ENCODE measurements at regions not wholly inside any gene's neighbourhood (a gene's known extent, or its start where the extent isn't known, plus 50 kb on each side); places are given as distances from the start of the nearest gene placed in this dataset.
"Not testable (repeated sequence)": the region's sequence is repeated elsewhere in the genome, so short reads cannot be mapped to it uniquely, and the experiment has no call there.

- no peak for FAIRE-seq
Measured at GRCh38 chr9:78383130-78383529, 86.2 kb downstream of the PSAT1 start.

DNA sequence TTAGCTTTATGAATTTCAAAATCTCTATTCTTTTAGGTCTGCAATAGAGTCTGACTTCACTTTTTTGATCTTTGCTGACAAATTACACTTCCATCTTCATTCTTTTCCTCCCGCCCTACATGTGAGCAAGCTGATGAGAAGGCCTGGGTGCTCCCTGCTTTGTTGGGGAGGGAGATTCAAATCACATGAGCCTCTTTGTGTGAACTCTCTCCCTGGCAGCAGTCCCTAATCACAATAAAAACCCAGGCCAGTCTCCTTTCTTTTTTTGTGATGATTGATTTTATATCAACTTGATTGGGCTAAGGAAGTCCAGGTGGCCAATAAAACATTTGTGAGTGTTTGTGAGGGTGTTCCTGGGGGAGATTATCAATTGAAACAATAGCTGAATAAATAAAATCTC, 89.4 kb downstream of the PSAT1 start:
- no peak for FAIRE-seq

DNA sequence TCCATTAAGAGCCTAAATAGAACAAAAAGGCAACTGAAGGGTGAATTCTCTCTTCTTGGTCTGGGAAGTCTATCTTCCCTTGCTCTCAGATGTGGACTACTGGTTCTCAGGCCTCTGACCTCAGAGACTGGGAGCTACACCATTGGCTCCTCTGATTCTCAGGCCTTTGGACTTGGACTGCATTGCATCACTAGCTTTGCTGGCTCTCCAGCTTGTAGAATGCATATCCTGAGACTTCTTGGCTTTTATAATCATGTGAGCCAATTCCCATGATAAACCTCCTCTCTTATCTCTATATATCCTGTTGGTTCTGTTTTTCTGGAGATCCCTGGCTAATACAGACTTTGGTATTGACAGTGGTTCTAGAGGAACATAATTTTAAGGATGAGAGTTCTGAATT, 89.8 kb downstream of the PSAT1 start:
- no peak for FAIRE-seq

DNA sequence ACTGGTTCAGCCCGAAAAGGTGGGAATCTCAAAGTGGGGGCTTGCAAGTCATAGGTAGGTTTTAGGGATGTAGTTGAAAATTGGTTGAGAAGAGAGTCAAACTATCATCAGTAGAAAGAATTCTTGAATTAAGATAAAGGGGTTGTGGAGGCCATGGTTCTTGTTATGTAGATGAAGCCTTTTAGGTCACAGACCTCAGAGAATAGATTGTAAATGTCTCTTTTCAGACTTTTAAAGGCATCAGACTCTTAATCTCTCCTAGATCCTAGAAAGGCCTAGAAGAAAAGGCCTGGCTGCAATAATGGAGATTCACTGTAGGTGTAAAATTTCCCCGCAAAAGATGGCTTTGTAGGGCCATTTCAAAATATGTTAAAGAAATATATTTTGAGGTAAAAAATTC, 96.4 kb downstream of the PSAT1 start:
- no peak for FAIRE-seq

- FAIRE-seq, result no peak
Measured at GRCh38 chr9:78393932-78394331, 97.0 kb downstream of the PSAT1 start.

DNA sequence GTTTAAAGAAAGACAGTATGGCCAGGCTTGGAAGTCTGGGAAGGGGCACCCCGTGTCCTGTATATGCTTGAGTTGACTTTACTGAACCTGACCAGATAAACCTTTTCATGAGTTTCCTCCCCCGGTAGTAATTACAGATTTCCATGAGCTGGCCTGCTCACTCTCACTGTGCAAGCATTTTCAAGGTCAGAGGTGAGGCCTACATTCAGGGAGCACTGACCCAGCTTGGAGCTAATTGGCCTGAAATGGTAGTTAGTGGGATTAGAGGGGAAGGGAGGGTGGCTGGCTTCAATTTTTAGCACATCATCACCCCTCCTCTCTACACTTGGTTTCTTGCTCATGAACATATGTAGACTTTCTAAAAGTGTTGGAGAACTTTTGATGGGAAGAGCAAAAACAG, 99.2 kb downstream of the PSAT1 start:
- no peak for FAIRE-seq

GRCh38 chr9:78397045-78397444, 100.1 kb downstream of the PSAT1 start:
- no peak for FAIRE-seq

GRCh38 chr9:78397454-78397853, 100.5 kb downstream of the PSAT1 start:
- FAIRE-seq, result no peak

DNA sequence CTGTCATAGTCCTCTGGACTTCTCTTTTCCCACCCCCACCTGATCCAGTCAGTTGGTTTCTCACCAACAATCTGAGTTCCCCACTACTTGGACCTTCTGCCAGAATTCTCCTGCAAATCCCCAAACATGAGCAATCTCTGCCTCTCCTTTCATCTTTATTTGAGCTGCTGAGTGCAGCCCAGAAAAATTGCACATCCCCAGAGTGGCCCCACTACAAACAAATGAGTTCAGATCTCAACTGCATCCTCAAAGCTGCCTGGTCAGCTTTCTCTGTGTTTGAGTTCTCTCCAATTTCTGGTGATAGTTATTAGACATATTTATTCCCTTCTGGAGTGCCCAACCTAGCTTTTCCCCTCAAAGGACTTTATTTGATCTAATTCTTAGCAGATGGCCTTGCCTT, 102.2 kb downstream of the PSAT1 start:
- FAIRE-seq, result no peak

- FAIRE-seq, result no peak
Measured at GRCh38 chr9:78400496-78400895, 103.6 kb downstream of the PSAT1 start.

- FAIRE-seq, result no peak
Measured at GRCh38 chr9:78405461-78405860, 108.5 kb downstream of the PSAT1 start.

GRCh38 chr9:78406146-78406545, 109.2 kb downstream of the PSAT1 start:
- no peak for FAIRE-seq

DNA sequence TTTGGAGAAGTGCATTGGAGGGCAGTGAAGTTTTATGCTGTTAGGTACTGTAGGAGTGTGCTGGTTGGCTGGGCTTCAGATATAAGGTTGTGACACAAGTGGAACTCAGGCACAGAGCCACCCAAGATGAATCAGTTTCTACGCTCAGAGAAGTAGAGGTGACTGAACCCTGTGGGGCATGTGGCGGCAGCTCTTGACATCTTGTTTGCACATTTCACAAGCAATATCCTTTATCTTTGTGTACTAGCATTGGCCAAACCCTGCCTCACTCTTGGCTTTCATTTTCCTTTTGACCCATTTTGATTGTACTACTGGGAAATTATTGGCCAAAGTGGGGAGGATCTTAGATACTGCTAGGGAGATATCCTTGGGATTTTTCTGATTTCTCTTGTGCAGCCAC, 110.0 kb downstream of the PSAT1 start:
- FAIRE-seq, result no peak

DNA sequence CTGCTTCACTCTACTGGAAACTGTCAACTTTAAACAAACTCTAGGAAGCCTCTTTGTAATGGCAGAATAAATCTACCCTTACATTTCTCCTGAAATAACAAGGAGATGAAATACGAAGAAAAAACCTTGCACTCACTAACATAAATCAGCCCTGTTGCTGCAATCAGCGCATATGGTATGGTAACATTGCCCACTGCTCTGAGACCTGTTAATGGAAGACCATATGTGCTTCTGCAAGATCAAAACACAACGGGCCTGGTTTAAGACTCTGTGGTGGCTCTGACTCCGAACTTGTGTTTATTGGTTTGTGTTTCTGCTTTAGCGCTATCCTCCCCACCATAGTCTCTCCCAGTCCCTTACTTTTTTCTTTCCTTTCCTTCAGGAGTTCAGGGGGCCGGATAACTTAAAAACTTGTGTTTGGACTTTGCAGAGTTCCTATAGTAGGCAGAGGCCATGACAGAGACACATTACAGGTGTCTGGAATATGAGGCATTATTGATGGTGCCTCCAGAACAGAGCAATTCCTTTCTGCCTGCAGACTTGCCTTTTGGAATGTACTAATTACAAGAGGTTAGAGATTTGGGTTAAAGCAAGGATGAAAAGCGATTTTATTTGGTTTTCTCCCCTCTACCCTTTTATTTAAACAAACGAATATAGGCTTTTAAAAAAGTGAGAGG, 110.8 kb downstream of the PSAT1 start:
- FAIRE-seq, result no peak

DNA sequence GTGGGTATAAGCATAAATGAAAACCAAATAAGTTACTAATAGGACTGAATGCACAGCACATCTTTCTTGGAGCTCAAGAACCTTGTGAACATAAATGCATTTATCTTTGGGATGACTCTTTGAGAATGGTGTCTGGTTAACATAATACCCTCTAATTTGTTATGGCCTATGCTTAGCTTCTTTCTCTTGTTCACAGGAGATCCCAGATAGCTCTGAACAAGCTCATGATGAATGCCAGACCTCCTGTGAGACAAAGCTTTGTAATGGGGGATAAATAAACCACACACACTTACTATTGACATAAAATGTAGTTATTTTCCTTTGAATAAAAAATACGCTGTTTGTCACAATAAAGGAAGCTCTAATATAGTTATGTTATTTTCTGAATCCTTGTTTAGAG, 111.5 kb downstream of the PSAT1 start:
- FAIRE-seq, result no peak

DNA sequence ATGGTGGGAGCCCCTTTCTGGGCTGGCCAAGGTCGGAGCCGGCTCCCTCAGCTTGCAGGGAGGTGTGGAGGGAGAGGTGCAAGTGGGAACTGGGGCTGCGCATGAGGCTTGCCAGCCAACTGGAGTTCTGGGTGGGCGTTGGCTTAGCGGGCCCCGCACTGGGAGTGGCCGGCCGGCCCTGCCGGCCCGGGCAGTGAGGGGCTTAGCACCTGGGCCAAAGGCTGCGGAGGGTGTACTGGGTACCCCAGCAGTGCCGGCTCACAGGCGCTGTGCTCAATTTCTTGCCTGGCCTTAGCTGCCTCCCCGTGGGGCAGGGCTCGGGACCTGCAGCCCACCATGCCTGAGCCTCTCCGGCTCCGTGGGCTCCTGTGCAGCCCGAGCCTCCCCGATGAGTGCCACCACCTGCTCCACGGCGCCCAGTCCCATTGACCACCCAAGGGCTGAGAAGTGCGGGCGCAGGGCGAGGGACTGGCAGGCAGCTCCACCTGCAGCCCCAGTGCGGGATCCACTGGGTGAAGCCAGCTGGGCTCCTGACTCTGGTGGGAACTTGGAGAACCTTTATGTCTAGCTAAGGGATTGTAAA, 113.1 kb downstream of the PSAT1 start:
- FAIRE-seq, result not testable (repeated sequence)

DNA sequence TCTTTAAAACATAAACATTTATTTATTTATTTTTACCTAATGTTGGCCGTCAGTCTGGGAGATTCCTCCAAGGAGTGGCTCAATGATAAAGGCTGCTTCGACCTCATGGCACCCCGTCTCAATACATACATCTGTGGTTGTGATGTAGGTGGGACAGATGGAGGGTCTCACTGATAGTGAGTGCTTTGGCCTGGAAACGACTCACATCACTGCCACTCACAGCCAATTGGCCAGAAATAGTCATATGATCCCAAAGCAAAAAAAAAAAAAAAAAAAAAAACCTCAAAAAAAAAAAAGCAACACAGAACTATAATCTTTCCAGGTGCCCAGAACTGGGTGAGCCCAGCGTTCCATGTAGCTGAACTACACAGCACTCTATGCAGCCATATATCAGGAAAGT, 125.4 kb downstream of the PSAT1 start:
- no peak for FAIRE-seq

GRCh38 chr9:78424299-78424698, 127.4 kb downstream of the PSAT1 start:
- FAIRE-seq, result no peak

- peak; percentile 42 for FAIRE-seq
Measured at GRCh38 chr9:78428640-78429039, 131.7 kb downstream of the PSAT1 start.

DNA sequence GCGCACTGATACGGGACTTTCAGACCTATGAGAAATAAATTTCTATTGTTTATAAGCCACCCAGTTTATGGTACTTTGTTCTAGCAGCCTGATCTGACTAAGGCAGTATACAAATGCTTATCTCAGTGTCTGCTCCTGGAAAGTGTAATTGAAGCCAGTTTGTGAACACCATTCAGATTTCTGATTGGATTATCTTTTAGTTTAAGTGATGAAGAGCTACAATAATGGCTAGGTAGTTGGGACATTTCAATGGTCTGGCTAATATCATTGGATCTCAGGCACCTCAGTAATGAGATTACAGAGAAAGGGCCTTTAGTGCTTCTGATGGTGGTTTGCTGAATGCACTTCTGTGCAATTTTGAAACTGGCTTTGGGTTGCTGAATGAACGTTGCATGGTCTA, 133.5 kb downstream of the PSAT1 start:
- FAIRE-seq, result no peak

DNA sequence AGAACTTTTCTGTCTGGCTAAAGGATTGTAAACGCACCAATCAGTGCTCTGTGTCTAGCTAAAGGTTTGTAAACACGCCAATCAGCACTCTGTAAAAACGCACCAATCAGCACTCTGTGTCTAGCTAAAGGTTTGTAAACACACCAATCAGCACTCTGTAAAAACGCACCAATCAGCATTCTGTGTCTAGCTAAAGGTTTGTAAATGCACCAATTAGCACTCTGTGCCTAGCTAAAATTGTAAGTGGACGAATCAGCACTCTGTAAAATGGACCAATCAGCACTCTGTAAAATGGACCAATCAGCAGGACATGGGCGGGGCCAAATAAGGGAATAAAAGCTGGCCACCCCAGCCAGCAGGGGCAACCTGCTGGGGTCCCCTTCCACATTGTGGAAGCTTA, 134.1 kb downstream of the PSAT1 start:
- not testable (repeated sequence) for FAIRE-seq

GRCh38 chr9:78436873-78437272, 139.9 kb downstream of the PSAT1 start:
- FAIRE-seq, result no peak

DNA sequence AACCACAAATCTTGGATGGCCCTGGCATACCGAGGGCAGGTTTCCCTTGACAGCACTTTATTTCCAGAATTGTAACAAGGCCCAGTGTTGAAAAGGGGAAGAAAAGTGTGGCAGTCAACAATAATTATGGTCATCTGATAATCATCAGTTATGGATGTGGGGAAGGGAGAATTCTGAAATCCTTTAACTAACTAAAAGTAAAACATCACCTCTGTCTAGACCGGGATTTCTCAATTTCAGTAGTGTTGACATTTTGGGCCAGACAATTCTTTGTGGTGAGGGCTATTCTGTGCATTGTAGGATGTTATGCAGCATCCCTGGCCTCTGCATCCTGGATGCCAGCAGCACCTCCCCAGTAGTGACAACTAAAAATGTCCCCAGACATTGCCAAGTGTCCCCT, 140.4 kb downstream of the PSAT1 start:
- no peak for FAIRE-seq

DNA sequence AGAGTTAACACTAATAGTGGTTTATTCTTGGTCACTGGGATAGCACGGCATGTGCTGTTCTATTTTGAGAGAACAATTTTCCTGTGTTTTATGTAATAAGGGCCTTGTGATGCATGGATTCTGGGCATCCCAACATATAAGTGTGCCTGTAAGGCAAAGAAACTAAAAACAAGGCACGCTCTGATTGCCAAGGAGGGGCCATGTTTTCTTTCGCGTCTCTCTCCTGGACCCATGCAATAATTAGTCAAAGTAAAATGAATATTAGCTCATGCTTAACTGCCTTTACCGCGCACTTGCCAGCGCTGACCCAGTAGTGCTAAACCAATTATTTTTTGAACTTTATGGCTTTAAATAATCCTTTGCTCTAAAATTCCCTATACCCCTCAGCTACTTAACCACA, 140.9 kb downstream of the PSAT1 start:
- no peak for FAIRE-seq

DNA sequence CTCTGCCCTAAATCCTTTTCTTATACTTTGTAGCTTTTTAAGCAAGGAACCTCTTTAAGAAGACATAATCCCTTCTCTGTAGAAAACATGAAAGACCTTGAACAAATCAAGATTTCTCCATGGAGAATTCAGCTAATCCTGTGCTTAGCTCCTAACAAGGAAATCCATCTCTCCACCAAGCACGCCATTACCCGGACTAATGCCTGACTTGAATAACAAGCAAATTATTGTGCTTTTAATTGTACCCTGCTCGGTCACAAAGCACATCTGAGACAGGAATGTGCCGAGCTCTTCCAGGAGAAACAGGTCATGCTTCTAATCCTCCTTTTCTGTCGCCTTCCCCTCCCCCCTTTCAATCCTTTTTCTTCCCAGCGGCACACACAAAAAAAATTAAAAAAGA, 141.3 kb downstream of the PSAT1 start:
- peak; percentile 99 for FAIRE-seq
